GM12878 (cell line): ENCODE measurements at regions not wholly inside any gene's neighbourhood (a gene's known extent, or its start where the extent isn't known, plus 50 kb on each side); places are given as distances from the start of the nearest gene placed in this dataset.

ENCODE experiments used
- ATAC-seq: fragments of 200-7000 bp; cut with Tn5 transposase; 3 replicates; pipeline ENCODE4 v1.9.1; 2020; ENCODE audit warnings: mild to moderate bottlenecking, moderate library complexity
- BruUV-seq: library from RNA; stranded (reverse); fragments of 400-500 nt; replicated peaks from 2 replicates; lab custom pipeline; 2021; lab: Mats Ljungman, UMichigan
- CTCF ChIA-PET: fragments of 300-600 bp; sonication (Branson Sonifier 250); formaldehyde crosslinking; extraction: SDS; loops from one replicate; lab custom pipeline; 2021; ENCODE audit warnings: inconsistent platforms; lab: Yijun Ruan, JAX
- POLR2A ChIA-PET: fragments of 350-600 bp; formaldehyde crosslinking; extraction: SDS; loops from one replicate; lab custom pipeline; 2021; ENCODE audit warnings: inconsistent platforms; lab: Charles Lee
- RAD21 ChIA-PET: fragments of 300-600 bp; sonication (Branson Sonifier 250); formaldehyde crosslinking; loops from one replicate; lab custom pipeline; 2023; ENCODE audit warnings: antibody characterized with exemption; ENCODE audit not compliant: unreplicated experiment; lab: Charles Lee
- SMC1A ChIA-PET: fragments of 300-600 bp; sonication (Branson Sonifier 250); formaldehyde crosslinking; loops from one replicate; lab custom pipeline; 2023; ENCODE audit not compliant: unreplicated experiment, uncharacterized antibody; lab: Charles Lee
- DNase-seq: peaks from one replicate; pipeline ENCODE4 v3.0.0-alpha.2; 2011; ENCODE audit warnings: low read depth, low spot score
- FAIRE-seq: peaks from 3 replicates; lab custom pipeline; 2011; peaks lifted over from hg19 to GRCh38; lab: Jason Lieb, UNC
- H2AFZ ChIP-seq: 2 replicates; pipeline ENCODE4 v1.6.0; 2011; ENCODE audit warnings: low read depth, low read length, control low read depth; ENCODE audit not compliant: control insufficient read depth
- H3K27ac ChIP-seq: 2 replicates; pipeline ENCODE4 v1.5.1; 2011; ENCODE audit warnings: control low read depth; ENCODE audit not compliant: control insufficient read depth, insufficient read depth
- H3K27me3 ChIP-seq, 2 experiments: replicated peaks in 1 of 2; 2 replicates each; pipeline versions ENCODE4 v1.6.0 to v1.6.1; 2011; ENCODE audit warnings: low read length in 1 of 2; ENCODE audit not compliant: control insufficient read depth in 2 of 2, insufficient read depth in 2 of 2
- H3K36me3 ChIP-seq, 2 experiments: 2 replicates each; pipeline ENCODE4 v1.5.1; 2011; ENCODE audit warnings: low read length in 1 of 2; ENCODE audit not compliant: control insufficient read depth in 2 of 2, insufficient read depth in 2 of 2
- H3K4me1 ChIP-seq: 2 replicates; pipeline ENCODE4 v1.6.1; 2011; ENCODE audit warnings: mild to moderate bottlenecking, low read length, moderate library complexity, mixed read lengths; ENCODE audit not compliant: control insufficient read depth, insufficient read depth
- H3K4me2 ChIP-seq: 2 replicates; pipeline ENCODE4 v1.6.0; 2011; ENCODE audit warnings: control low read depth; ENCODE audit not compliant: control insufficient read depth, insufficient read depth
- H3K4me3 ChIP-seq: fragments of 200-600 bp; sonication (generic); 2 replicates; pipeline ENCODE4 v1.5.1; 2016
- H3K79me2 ChIP-seq: 2 replicates; pipeline ENCODE4 v1.6.0; 2011; ENCODE audit warnings: low read length; ENCODE audit not compliant: control insufficient read depth, insufficient read depth
- H3K9ac ChIP-seq: 2 replicates; pipeline ENCODE4 v1.8.0; 2011; ENCODE audit warnings: low read length, control low read depth, mixed read lengths; ENCODE audit not compliant: control insufficient read depth, insufficient read depth
- H3K9me3 ChIP-seq: replicated peaks from 3 replicates; pipeline ENCODE4 v1.5.1; 2011; ENCODE audit warnings: mild to moderate bottlenecking, low read length; ENCODE audit not compliant: control insufficient read depth, insufficient read depth
- H4K20me1 ChIP-seq: 2 replicates; pipeline ENCODE4 v1.6.0; 2011; ENCODE audit not compliant: control insufficient read depth, insufficient read depth
- BHLHE40 ChIP-seq, 2 experiments: fragments of 450-650 bp in 1 of 2; IDR thresholded peaks; 2 replicates each; pipeline ENCODE4 v1.6.1; 2011 to 2017; ENCODE audit warnings: low read depth in 2 of 2, borderline replicate concordance in 1 of 2, improper control_type of control experiment in 1 of 2, low read length in 1 of 2, mild to moderate bottlenecking in 1 of 2
- CBFB ChIP-seq: IDR thresholded peaks from 2 replicates; pipeline ENCODE4 v1.6.1; 2016; ENCODE audit warnings: antibody characterized with exemption, low read depth
- CBX5 ChIP-seq: sonication (generic); IDR thresholded peaks from 2 replicates; pipeline ENCODE4 v1.6.1; 2016; ENCODE audit warnings: low read depth, moderate library complexity, mild to moderate bottlenecking, inconsistent platforms
- ESRRA ChIP-seq: IDR thresholded peaks from 2 replicates; pipeline ENCODE4 v1.6.1; 2012; ENCODE audit warnings: mild to moderate bottlenecking, low read length, improper control_type of control experiment
- FOXM1 ChIP-seq: IDR thresholded peaks from 2 replicates; pipeline ENCODE4 v1.6.1; 2012; ENCODE audit warnings: low read depth, mild to moderate bottlenecking, inconsistent platforms, low read length, moderate library complexity
- GATAD2B ChIP-seq: fragments of 450-650 bp; conservative IDR thresholded peaks from 2 replicates; pipeline ENCODE4 v1.6.1; 2017; ENCODE audit warnings: low read depth, mild to moderate bottlenecking, moderate library complexity
- HDAC2 ChIP-seq: fragments of 200-600 bp; sonication (generic); IDR thresholded peaks from 2 replicates; pipeline ENCODE4 v1.6.1; 2017
- MTA2 ChIP-seq: fragments of 450-650 bp; IDR thresholded peaks from 2 replicates; pipeline ENCODE4 v1.6.1; 2016; ENCODE audit warnings: low read depth, mild to moderate bottlenecking, moderate library complexity
- PBX3 ChIP-seq: IDR thresholded peaks from 2 replicates; pipeline ENCODE4 v1.6.1; 2011; ENCODE audit warnings: mild to moderate bottlenecking, low read depth, low read length, moderate library complexity; ENCODE audit not compliant: insufficient replicate concordance
- POLR2AphosphoS5 ChIP-seq: IDR thresholded peaks from 2 replicates; pipeline ENCODE4 v1.6.1; 2011; ENCODE audit warnings: mild to moderate bottlenecking, low read length, inconsistent platforms
- RBBP5 ChIP-seq: fragments of 200-600 bp; sonication (generic); conservative IDR thresholded peaks from 2 replicates; pipeline ENCODE4 v1.6.1; 2016
- SMAD1 ChIP-seq: fragments of 450-650 bp; IDR thresholded peaks from 2 replicates; pipeline ENCODE4 v1.6.1; 2018; ENCODE audit warnings: mild to moderate bottlenecking, low read depth; ENCODE audit not compliant: partially characterized antibody
- SP1 ChIP-seq: IDR thresholded peaks from one replicate; pipeline ENCODE4 v1.6.1; 2011; ENCODE audit warnings: low read depth, low read length
- TAF1 ChIP-seq: IDR thresholded peaks from 2 replicates; pipeline ENCODE4 v1.6.1; 2011; ENCODE audit warnings: mild to moderate bottlenecking, low read depth, low read length, borderline replicate concordance
- ZNF592 ChIP-seq: fragments of 450-650 bp; IDR thresholded peaks from 2 replicates; pipeline ENCODE4 v1.6.1; 2017; ENCODE audit warnings: mild to moderate bottlenecking, moderate library complexity
- WGBS: methylation state at CpG from one replicate; pipeline ENCODE4 v1.1.6; 2016; ENCODE audit warnings: low lambda C conversion rate; ENCODE audit not compliant: insufficient replicate concordance, insufficient coverage; ENCODE audit errors: missing lambda C conversion rate; 5-methylcytosine and 5-hydroxymethylcytosine counted together
- in situ Hi-C: fragments of 300-500 bp; cut with MboI; formaldehyde crosslinking; loops from 9 replicates; pipeline ENCODE4 v1.14.3; 2018; ENCODE audit warnings: mixed read lengths
- intact Hi-C: fragments of 100-400 bp; cut with micrococcal nuclease; formaldehyde crosslinking; loops from one replicate; pipeline ENCODE4 v1.14.2; 2022; ENCODE audit not compliant: unreplicated experiment
- TF ChIP-seq, protein P1 (sequence below): IDR thresholded peaks from 2 replicates; pipeline ENCODE4 v1.6.1; 2012; ENCODE audit warnings: low read depth, low read length, improper control_type of control experiment

DNA sequence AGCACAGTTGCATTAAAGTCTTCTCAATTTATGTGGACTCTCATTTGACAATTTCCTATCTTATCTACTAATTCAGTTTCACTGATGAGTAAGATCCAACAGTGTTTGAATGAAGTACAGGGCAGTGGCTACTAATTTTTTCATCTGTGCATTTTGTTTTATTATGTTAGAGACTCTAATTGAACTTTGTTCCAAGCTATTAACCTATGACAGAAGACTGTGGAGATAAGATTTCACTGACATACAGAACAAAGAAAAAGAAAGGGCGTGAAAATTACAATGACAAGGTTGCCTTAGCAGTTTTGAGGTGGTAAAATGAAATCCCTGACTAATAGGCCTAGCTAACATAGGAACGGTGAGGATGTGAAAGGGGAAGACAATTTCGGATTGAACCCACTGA lies 153.2 kb upstream of the SOX5 start (continued):
- TF ChIP-seq, protein P1, sequence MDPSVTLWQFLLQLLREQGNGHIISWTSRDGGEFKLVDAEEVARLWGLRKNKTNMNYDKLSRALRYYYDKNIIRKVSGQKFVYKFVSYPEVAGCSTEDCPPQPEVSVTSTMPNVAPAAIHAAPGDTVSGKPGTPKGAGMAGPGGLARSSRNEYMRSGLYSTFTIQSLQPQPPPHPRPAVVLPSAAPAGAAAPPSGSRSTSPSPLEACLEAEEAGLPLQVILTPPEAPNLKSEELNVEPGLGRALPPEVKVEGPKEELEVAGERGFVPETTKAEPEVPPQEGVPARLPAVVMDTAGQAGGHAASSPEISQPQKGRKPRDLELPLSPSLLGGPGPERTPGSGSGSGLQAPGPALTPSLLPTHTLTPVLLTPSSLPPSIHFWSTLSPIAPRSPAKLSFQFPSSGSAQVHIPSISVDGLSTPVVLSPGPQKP, result no peak
- no peak for TF ChIP-seq FOXM1
- no peak for TF ChIP-seq RBBP5
- no peak for TF ChIP-seq HDAC2
- no peak for TF ChIP-seq MTA2
- TF ChIP-seq CBX5, result no peak
- no peak for TF ChIP-seq POLR2AphosphoS5
- TF ChIP-seq PBX3, result no peak
- no peak for TF ChIP-seq SMAD1
- no peak for TF ChIP-seq ESRRA
- no peak for TF ChIP-seq TAF1
- no peak for TF ChIP-seq BHLHE40 (IDR thresholded peaks at IDR 0.05; ENCODE audit: borderline replicate concordance in 1 of 2, low read depth in 2 of 2, low read length in 1 of 2)
- TF ChIP-seq, all 136 proteins: peak for 0

GRCh38 chr12:24099576-24099975 lies 150.1 kb upstream of the SOX5 start:
- in situ Hi-C loops, result no loop called here
- peaks cover 2 to 7% of the 10 kb centered on the region in 2 experiments; a peak in 2 of 4 replicates for H3K27me3 ChIP-seq
- TF ChIP-seq ZNF592, result no peak
- no peak for TF ChIP-seq CBFB
- no peak for TF ChIP-seq SP1
- no peak for TF ChIP-seq GATAD2B

More at GRCh38 chr12:24099576-24099975, 150.1 kb upstream of the SOX5 start:
- ChIA-PET POLR2A (no interaction called here), CTCF (interaction anchor here (1.6 kb wide), 1 partner anchor 10 kb away, joined by 4 read pairs; no protein-coding TSS in a partner anchor), RAD21 (no interaction called here), SMC1A (interaction anchor here (0.9 kb wide), 1 partner anchor 8 kb away, joined by 4 read pairs; no protein-coding TSS in a partner anchor)
- H3K9ac ChIP-seq, result no peak overlapping the region
- no peak overlapping the region for H3K4me3 ChIP-seq
- intact Hi-C loops, result no loop called here
- FAIRE-seq, result no peak
- H3K4me2 ChIP-seq, result no peak overlapping the region
- ATAC-seq, result no peak
- no peaks in the 10 kb centered on the region for H3K9me3 ChIP-seq
- 0% methylated on average over 1 of the region's 1 CpG for WGBS
- H2AFZ ChIP-seq, result no peak overlapping the region
- H3K27ac ChIP-seq, result no peak overlapping the region
- no peak for DNase-seq
- H3K79me2 ChIP-seq, result no peaks in the 10 kb centered on the region
- H3K4me1 ChIP-seq, result no peaks in the 10 kb centered on the region
- no TSS peak for BruUV-seq
- H3K36me3 ChIP-seq, result no peaks in the 10 kb centered on the region
- no peaks in the 10 kb centered on the region; the same call in 1 of the 2 replicates for H4K20me1 ChIP-seq
